GM19467 (cell line): ENCODE measurements at regions not wholly inside any gene's neighbourhood (a gene's known extent, or its start where the extent isn't known, plus 50 kb on each side); places are given as distances from the start of the nearest gene placed in this dataset.
"Not testable (repeated sequence)": the region's sequence is repeated elsewhere in the genome, so short reads cannot be mapped to it uniquely, and the experiment has no call there.

Source experiments
- ATAC-seq: cut with Tn5 transposase; IDR thresholded peaks from one replicate; pipeline ENCODE4 v1.9.1; 2021; ENCODE audit warnings: mild to moderate bottlenecking, moderate library complexity; ENCODE audit not compliant: unreplicated experiment

DNA sequence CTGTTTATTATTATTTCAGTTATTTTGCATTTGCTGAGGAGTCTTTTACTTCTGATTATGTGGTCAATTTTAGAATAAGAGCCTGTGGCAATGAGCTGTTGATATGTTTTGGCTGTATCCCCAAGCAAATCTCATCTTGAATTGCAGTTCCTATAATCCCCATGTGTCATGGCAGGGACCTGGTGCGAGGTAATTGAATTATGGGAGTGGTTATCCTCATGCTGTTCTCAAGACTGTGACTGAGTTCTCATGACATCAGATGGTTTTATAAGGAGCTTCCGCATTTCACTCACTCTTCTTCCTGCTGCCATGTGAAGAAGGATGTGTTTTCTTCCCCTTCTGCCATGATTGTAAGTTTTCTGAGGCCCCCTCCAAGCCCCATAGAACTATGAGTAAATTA, 114.9 kb upstream of the SLCO6A1 start:
- no peak for ATAC-seq

DNA sequence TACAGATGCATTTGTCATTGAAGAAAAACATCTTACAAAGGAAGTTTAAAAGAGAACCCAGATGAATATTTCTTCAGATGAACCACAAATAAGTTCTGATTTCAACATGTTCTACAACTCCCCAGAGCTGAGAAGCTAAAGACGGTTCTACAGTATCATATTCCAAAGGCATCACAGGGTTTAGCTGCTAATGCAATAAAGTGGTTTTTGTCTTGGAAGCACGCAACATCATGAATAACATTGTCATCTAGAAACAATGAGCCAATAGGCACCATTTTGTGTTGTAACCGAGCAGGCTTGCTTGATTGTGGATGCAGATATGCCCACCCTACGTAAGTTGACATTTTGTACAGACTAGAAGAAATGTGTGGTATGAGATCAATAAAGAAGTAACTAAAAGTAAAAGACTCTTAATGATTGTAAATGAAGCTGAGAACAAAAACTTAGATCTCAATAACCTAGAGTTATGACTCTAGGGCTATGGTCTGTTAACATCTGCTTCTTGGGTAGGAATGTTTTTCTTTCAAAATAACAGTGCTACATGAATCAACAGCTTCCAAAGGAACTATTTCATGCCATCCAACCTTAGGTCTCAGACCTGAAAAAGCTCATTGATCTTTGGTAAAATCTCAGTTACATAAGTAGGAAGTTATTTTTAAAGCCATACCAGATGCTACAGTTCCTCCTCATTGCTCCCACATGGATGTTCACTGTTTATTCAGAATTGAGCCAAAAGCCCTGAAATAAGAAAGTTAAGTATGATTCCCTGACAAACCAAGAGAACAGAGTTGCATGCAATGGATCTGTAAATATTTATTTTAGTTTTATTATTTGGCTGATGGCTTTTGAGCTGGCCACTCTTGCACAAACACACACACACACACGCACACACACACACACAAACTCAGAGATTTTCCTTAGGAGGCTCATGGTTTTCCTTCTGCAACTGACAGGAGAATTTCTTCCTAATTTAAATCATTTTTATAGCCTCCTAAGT, 118.7 kb upstream of the SLCO6A1 start:
- ATAC-seq, result no peak

DNA sequence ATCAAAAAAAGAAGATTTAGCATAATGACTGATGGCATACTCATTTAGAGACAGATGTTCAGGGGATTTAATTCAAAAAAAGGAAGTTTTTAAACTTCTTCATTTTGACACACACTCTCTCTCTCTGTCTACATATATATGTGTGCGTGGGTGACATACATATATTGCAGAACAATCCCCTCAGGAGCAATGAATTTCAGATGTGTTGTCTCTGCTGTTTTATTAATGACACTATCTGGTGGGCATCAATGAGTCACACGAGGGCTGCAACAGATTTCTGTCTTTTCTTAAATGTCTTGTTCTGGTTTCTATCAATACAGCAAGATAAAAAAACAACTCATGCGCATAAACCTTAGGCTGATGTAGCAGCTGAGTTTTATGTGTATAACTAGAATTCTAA, 123.5 kb upstream of the SLCO6A1 start:
- no peak for ATAC-seq

DNA sequence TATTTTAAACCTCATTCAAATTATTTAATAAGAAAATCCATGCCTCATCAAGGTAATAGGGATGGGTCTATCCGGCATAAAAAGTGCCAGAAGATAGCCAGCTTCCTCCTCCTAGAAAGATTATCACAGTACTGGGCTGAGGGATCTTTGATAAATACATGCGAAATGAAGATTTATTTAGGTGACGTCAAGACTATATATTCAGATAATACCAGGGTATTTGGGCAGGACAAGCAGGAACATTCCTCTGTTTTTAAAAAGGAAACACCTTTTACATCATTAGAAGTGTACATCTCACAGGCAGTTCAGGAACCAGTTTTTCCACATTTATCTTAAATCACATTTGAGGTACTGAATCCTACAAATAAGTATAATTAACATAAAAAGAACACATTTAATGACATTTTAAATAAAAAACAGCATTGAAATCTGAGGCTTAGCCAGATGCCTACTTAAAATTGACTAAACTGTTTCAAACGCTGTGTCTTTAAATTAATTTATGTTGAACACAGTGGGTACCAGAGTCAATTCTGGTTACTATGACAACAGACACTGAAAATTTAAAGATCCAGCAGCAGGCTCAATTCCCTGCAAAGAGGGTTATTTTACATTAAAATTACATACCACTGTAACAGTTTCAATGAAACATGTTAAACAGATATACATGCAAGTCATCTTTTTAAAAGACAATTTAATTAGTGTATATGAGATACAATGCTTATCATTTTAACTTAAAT, 124.7 kb upstream of the SLCO6A1 start:
- no peak for ATAC-seq

DNA sequence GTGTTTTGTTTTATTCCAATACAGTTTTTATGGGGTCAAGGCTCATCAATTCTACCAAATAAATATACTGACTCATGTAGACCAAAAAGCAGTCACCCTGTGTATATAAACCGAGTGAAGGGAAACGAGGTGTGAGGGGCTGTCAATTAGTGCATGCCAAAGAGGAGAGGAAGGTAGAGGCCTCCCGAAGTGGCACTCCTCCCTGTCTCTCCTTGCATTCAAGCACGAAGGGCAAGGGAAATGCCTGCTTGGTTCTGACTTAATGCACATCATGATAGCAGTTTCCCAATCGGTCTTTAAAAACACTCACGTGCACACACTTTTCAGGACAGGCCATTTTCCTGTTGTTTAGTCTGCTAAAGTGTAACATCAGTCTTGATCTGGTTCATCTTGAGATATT, 125.6 kb upstream of the SLCO6A1 start:
- no peak for ATAC-seq

DNA sequence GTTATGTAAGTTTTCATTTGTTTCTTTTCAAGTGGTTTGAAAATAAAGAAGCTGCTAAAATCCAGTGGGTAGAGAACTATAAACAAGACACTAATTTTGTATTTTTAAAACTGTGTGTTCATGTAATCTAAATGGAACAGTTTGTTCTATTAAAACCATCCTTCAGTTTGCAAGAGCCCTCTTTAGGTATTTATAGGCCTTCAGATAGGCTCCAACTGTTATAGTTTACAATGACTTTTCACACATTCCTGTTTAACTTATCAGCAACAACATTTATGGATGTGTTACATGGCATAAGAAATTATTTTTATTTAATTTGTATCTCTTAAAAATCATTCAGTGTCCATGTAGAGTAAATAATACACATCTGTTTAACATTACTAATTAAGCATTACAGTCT, 126.7 kb upstream of the SLCO6A1 start:
- no peak for ATAC-seq

DNA sequence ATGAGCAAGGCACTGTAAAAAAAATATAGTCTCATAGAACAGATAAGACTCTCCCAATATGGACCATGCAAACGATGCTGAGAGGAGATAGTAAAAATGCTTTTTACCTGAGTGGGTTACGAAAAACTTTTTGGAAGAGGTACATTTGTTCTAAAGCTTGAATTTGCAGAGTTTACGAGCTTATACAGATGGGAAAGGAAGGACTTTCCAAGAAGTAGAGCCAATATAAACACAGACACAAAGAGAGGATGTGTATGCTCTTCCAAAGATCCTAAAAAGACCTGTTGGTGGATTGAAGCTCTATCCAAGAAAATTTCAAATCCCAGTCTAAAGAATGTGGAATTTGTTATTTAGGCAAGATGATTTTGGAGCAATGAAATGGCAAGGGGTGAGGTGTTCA, 127.1 kb upstream of the SLCO6A1 start:
- ATAC-seq, result no peak

DNA sequence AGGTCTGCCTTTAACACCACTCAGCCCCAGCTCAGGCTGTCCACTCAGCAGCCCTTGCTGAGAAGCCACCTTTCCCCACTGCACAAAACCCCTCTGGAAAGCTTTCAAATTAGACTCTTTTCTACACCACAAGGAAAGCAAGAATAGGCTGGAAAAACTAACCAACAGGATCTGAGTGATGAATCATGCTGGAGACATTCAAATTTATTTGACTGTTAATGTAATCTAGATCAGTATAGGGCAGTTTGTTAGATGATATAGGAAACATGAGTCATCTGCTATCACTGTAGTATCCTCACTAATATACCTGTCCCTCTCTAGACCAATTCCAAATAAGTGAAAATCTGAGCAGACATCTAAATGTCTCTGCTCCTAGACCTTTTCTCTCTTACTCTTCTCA, 127.8 kb upstream of the PAM start:
- ATAC-seq, result no peak

DNA sequence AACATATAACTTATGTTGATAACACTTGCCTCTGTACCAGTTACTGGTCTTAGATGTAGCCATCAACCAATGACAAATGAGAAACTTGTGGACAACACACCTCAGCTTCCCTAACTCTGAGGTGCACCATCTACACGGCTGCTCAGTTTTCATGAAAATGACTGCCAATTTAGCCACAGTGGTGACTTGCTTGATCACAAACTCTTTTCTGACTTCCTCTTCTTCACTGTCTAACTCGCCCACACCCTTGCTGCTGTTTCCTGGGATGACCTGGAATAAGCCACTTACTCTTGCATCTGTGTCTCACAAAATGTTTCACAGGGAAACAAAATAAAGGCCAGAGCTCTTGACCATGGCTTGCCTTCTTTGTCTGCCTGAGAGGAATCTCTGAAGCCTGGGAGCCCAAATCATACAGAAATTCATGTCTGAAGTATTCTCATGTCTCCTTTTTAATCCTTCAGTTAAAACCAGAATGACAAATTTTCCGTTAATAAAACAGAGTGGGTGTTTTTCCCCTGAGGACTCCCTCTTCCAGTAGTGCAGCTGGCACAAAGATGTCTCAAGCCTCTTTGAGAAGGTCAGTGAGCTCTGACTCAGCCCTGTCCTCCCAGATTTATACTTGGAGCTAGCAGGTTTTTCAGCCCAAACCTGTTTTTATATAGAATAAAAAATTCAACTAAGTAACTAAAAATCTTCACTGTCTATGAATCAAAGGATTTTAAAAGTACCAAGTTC, 126.5 kb upstream of the PAM start:
- ATAC-seq, result no peak

DNA sequence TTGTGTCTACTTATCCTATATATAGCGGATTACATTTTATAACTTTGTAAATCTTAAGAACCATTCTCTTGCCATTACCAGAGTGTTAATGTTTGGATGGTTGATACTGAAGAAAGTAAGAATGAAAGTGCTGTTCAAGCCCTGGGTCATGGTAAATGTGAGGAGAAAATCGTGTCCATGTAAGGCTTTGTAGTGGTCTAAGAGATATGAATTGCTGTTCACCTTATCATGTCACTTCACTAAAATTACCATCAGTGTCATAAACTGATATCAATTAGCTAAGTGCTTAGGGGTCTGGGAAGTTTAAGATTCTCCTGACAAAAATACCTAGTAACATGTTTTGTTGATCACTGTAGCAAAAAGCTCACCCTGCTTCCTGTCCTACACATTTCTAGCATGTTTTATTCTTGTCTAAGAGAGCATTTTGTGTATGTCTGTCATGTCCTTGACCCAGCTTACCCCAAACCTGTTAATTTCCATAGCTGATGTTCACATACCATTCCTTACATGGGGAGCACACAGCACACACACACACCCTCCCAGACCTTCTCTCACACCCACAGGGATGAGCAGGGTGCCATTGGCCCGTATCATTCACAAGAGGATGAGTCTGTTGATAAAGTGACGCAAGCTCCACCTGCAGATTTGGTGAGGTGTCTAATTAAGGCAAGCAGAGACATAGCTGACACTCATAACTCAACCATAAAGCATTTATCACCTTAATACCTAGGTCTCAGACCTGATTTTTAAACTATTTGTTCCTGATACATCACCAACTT, 125.1 kb upstream of the PAM start:
- no peak for ATAC-seq

DNA sequence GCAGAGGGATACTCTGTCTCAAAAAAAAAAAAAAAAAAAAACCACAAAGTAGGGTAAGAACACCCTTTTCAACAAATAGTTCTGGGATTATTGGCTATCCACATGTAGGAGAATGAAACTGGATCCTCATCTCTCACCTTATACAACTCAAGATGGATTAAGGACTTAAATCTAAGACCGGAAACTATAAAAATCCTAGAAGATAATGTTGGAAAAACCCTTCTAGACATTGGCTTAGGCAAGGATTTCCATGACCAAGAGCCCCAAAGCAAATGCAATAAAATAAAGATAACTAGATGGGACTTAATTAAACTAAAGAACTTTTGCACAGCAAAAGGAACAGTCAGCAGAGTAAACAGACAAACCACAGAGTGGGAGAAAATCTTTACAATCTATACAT, 119.7 kb upstream of the PAM start:
- ATAC-seq, result not testable (repeated sequence)

DNA sequence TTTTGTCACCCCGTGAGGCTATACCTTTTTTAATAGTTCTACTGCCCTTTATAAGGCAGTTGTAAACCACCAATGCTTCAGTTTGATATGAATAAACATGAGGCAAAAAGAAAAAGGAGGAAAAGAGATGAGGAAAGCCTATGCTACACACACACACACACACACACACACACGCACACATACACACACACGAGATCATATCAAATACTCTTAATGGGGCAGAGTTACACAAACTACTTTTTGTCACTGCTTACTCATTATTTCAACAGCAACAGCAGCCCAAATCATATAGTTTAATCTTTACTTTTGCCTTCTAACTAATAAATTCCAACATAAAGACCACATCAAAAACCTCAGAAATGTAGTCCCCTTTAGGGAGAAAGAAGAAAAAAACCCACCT, 116.8 kb upstream of the PAM start:
- no peak for ATAC-seq

DNA sequence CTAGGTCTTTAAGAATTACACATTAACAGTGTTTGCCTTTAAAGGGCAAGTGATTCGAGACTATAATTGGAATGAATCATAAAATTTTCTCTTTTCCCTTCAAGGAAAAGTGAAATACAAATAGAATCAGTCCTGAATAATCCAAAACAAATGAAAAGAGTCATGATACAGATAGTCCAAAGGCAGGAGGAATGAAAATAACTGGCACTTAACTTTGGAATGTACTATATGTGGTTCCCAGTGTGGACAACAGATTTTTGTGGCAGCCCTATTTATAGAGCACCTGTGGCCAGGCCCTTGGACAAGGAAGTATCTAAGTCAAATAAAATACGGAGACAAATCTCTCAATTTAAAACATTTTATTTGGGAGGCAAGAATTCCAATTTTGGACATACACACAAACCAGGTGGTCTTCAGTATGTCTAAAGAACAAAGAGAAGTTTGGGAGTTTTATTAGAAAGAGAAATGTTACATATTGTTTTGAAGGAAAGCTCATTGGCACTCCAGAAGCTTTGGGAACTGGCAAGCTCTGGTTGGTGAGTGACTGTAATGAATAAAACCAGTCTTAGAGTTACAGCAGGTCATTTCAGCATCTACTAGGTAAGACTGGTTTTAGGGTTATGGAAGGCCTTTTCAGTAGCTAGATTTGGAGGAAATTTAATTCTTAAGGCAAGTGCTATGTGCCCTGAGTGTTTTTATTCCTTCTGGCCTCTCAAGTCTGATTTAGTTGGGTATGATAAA, 116.0 kb upstream of the PAM start:
- no peak for ATAC-seq

DNA sequence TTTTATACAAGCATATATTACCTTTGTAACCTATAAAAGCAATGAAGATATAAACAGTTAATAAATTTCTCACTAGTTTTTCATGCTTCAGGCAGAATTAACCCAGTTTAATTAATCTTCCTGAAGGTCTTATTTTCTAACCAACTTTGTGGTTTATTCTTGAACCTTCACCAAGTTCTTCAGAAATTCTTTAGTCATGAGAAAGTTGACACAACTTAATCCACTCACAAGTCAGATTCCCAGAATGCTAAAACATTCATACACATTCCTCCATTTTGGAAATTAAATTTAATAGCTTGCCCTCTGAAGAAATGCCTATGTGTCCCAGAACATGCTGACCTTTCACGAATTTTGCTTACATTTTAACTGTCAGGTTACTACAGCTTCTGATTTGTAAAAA, 105.4 kb upstream of the PAM start:
- no peak for ATAC-seq

DNA sequence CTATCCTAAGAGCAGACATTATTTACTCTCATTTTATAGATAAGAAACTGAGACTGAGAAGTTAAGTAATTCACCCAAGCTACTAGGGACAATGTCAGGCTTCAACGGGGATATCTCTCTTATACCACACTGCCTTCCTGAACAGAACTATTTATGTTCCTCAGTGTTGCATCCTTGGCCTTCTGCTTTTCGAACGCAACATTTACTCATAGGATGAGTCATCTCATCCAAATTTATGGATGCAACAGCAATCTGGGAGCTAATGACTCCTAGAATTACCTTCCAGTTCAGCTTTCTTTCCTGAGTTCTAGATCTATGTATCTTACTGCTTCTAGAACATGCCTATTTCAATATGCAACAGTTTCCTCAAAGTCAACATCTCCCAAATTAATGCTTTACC, 103.6 kb upstream of the PAM start:
- no peak for ATAC-seq

DNA sequence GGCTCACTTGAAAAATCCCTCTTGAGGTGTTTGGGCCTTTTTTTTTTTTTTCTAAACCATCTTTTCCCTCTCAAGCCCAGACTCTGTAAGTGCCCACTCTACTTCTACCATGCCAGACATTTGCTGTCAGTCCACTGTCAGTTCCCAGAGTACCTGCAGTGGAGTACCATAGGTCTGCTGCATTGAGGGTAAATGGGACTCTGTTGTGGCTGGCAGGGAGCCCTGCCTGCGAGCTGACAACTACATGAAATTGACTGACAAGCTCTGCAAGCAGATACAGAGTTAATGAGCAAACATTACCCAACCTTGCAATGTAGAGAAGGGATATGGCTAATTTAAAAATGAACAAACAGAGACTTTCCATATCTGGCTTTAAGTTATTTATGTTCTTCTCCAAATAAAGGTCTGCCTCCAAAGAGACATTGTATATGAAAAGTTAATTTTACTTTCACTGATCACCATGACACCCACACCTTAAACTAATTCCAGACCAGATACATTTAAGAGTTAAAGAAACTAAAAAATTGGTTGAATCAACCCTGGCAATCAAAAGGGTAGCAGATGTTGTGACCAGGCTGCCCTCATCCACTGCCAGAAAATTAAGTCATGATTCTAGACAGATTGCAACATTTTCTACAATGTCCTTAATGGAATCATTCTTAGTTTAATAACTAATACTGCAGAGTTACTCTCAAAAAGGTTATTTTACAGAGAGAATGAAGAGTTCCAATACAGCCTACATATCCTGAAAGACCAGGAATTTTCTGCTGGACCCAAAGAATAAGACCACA, 100.4 kb upstream of the PAM start:
- no peak for ATAC-seq

DNA sequence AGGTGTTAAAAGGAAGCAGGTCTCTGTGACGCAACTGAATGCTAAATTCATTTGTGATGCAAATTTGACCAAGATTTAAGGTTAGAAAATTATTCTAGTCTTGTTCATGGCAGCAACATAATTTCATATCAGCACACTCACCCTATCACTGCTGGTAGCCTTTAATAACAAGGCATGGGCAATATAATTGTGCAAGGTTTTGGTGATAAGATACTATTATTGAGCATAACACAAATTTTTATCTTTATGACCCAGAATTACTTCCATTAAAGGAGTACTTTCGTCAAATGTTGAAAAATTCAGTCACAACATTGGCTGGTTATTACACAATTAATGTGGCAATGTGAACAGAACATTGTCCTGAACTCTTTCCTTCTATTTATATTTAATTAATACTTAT, 96.0 kb upstream of the PAM start:
- no peak for ATAC-seq

DNA sequence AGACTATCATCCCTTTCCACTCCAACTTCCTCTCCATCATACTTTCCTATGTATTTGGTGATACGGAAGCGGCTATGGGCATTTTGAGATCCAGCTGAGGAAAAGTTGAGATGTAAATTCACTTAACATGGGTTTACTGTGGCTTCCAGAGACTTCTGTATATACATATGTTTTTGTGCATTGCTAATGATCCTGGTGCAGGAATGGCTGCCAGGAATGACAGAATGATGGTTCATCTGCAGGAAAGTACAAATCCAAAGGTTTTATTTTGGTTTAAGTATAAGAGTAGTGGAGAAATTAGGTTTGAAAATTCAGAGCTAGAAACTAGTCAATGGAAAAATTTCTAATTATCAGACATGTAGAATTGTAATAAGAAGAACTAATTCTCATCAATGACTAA, 95.0 kb upstream of the PAM start:
- no peak for ATAC-seq
